H1 (cell line): ENCODE measurements at regions not wholly inside any gene's neighbourhood (a gene's known extent, or its start where the extent isn't known, plus 50 kb on each side); places are given as distances from the start of the nearest gene placed in this dataset.

Experiments used
- MAX ChIP-seq: IDR thresholded peaks from 2 replicates; pipeline ENCODE4 v1.6.1; 2012; ENCODE audit warnings: inconsistent platforms

GRCh38 chr2:76678383-76679024, 843.7 kb downstream of the LRRTM4 start (continued):
- no peak for TF ChIP-seq MAX
